NCI-H446 (cell line): ENCODE measurements at regions not wholly inside any gene's neighbourhood (a gene's known extent, or its start where the extent isn't known, plus 50 kb on each side); places are given as distances from the start of the nearest gene placed in this dataset.
"Not testable (repeated sequence)": the region's sequence is repeated elsewhere in the genome, so short reads cannot be mapped to it uniquely, and the experiment has no call there.

Source experiments
- DNase-seq, 2 experiments: peaks; one replicate each; lab custom pipeline; 2025; lab: John Stamatoyannopoulos, UW

GRCh38 chr1:166695834-166696233 lies 143.4 kb upstream of the POGK start:
- DNase-seq, result not testable (repeated sequence)

GRCh38 chr1:166698771-166699170 lies 140.5 kb upstream of the POGK start:
- no peak for DNase-seq

DNA sequence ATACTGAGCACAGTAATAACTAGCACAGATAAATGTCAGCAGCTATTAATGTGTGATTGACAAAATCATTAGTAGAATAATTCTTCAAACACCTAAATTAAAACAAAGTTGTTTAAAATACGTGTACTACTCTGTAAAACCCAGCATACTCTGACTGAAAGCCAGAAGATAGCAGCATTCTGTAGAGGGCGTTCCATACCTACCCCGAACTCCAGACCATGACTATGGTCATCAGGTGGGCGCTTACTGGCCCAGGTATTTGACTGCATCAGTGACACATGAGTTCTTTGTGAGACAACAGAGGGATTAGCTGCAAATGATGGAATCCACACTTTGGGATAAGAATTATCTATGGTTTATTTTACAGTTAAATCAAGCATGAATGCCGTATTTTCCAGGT lies 139.7 kb upstream of the POGK start:
- DNase-seq, result no peak

- no peak for DNase-seq
Measured at GRCh38 chr1:166700696-166701095, 138.6 kb upstream of the POGK start.

DNA sequence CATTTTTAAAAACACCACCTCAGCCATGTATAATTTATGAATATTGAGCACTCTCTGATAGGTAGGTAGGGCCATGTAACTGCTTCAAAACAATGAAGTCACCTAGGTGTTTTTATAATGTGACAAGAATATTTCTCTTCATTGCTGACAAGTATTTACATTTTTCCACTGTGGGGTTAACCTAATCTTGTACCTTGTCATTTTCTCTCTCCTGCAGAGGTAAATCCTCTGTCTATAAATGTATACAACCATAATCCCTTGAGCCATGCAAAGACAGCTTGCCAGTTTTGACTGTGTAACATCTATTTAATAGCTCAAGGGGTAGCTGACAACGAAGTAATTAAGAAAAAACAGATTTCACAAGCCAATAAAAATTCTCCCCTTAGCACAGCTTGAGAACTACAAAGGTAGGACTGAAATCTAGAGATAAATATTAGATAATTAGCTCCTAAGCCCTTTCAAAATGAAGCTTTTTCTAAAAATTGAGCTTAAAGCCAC lies 137.6 kb upstream of the POGK start:
- no peak for DNase-seq

DNA sequence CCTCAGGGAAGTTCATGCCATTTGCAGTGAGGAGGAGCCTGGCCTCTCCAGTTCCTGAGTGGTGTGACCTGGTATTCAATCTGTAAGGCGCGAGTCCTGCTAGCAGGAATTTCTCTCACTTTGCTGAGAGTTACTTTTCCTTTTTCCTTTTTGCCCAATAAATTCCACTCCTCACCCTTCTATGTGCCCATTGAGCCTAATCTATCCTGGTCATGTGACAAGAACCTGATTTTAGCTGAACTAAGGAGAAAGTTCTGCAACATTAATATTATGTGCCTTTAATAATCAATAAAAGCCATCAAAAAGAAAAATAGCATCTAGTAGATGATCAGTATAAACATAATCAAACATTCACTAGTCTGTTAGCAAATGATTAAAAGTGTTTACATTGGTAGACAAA lies 136.1 kb upstream of the POGK start:
- no peak for DNase-seq

GRCh38 chr1:166703726-166704462 lies 135.4 kb upstream of the POGK start:
- DNase-seq, result no peak

DNA sequence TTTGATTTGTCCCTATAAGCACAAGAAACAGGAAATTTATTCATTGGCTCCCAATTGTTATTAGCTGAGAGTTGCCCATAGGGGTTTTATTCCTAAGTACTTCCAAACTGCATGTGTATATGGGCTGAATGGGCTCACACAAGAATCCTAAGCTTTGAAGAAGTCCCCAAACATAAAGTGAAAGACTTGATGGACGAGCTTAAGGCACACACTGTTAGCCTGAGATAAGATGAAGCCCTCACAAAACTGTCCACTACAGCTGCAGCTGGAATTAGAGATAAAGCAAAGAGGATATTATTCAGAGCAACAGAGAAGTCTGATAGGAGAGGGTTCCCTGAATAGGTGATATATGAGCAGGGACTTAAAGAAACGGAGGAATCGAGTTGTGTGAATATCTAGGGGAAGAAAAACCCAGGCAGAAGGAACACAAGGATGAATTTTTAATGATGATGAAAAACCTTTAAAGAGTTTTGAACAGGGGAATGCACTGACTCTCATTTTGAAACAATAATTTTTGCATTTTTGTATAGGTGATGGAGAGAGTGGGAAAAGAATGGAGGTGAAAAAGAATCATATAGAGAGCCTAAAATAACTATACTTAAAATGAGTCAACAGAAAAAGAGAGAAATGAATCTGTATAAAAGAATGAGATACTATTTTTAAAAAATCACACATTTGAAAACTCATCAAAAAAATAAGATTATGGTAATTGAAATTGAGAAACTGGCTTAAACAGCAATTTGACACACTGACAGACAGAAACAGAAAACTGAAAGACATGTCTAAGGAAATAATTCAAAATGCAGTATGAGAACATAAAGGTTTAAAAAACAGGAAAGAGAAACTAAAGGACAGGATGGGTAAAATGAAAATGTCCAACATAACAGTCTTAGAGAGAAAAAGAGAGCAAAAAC lies 133.6 kb upstream of the POGK start:
- DNase-seq, result no peak

DNA sequence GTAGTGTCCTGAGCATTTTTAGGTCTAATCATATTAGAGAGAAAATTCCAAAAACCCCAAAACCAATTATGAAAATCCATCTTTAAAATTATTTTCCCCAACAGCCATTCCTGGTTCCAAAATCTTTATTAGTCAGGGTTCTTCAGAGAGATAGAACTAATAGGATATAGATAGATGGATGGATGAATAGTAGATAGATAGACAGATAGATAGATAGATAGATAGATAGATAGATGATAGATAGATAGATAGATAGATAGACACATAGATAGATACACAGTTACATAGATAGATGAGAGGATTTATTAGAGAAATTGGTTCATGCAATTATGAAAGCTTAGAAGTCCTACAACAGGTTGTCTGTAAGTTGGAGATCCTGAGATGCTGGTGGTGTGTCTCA lies 122.7 kb upstream of the POGK start:
- no peak for DNase-seq

GRCh38 chr1:166721145-166721544 lies 118.1 kb upstream of the POGK start:
- DNase-seq, result no peak

GRCh38 chr1:166730299-166730888 lies 108.9 kb upstream of the POGK start:
- DNase-seq, result no peak

DNA sequence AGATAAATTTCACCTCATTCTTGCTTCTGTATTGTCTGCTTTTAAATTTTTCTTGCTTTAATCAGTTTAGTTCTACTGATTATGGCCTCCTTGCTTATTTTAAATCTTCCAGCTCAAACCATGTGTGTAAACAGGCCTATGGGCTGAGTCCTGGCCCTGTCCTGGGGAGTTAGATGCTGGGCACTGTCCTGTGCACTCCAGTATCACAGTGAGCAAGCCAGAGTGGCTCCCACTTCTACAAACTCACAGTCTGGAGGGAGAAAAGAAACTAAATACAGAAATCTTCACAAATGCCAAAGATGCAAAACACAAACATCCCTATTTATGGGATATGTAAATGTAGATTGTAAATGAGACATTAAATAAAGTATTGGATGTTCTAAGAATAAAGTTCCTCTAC lies 101.1 kb upstream of the POGK start:
- DNase-seq, result no peak

DNA sequence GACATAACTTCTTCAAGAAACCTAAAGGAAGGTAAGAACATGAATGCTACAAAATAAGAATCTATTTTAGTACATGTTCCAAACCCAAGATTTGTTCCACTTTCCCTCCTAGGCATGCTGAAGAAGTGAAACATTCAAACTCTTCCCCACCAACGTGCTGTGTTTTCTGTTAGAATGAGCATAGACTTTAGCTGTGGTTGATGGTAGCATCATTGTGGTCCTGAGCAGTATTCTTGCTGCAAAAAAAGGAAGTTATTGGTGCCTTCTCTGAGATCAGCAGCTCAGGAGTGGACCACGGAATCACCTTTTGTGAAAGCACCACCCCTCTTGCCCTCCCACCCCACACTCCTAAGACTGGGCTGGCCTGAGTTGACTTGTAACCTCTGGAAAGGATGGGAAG lies 100.4 kb upstream of the POGK start:
- DNase-seq, result no peak

DNA sequence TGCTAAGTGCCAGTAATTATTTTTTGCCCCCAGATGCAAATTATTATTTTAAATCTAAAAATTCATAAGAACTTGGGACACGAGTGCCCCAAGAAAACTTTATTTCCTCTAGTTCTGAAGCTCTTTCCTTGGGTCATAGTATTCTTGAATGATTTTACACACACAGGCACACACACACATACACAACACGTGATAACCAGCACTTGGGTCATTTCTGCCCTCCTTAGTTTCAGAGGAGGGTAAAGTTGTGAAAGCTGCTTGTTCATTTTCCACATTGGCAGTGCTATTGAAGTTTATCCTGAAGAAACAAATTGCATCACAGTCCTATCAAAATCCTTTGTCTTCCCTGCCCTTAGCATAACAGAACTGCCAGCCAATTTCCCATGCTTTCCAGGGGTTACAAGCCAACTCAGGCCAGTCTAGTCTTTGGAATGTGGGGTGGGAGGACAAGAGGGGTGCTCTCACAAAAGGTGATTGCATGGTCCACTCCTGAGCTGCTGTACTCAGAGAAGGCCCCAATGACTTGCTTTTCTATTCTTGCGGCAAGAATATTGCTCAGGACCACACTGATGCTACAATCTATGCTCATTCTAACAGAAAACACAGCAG lies 98.5 kb upstream of the POGK start:
- no peak for DNase-seq

DNA sequence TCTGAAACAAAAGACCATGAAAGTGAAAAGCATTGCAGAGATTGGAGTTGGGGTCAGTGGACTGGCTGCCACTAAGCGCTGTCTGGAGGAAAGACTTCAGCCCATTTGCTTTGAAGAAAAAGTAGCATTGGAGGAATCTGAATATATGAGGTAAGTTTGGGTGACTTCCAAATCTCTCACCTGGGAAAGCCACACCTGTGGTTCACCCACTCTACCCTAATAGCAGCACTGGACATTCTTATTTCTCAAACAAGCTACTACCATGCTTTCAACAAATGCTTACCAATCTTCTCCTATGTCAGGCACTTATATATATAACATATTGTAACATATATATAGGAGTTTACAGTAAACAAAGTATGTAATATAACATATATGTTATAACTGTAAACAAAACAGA lies 76.0 kb upstream of the POGK start:
- no peak for DNase-seq

GRCh38 chr1:166766942-166767341 lies 72.3 kb upstream of the POGK start:
- DNase-seq, result no peak

DNA sequence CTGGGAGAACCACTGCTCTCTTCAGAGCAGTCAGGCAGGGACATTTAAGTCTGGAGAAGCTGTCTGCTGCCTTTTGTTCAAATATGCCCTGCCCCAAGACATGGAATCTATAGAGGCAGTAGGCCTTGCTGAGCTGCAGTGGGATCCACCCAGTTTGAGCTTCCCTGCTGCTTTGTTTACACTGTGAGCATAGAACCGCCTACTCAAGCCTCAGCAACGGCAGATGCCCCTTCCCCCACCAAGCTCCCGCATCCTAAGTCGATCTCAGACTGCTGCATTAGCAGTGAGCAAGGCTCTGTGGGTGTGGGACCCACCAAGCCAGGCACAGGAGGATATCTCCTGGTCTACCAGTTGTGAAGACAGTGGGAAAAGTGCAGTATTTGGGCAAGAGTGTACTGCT lies 54.6 kb upstream of the POGK start:
- not testable (repeated sequence) for DNase-seq

DNA sequence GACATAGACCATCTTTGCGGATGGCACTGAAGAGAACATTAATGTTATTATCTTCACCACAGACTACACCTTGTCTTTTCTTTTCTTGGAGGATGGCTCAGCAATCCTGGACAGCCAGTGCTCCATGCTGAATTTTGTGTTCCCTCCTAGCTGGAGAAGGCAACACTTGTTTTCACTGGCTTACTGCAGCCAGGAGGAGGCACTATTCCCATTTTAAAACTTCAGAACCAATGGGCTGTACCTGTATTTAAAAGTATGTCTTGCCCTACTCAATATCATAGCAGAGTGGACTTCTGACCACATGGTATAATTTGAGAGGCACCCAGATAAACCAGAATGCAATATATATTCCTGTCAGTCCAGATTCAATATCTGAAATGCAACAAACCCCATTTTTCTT lies 53.3 kb upstream of the POGK start:
- DNase-seq, result no peak

GRCh38 chr1:166789286-166789685 lies 50.0 kb upstream of the POGK start:
- DNase-seq, result no peak
